Heart left ventricle (tissue), 16 donors: ENCODE measurements at regions not wholly inside any gene's neighbourhood (a gene's known extent, or its start where the extent isn't known, plus 50 kb on each side); places are given as distances from the start of the nearest gene placed in this dataset.

Experiments
- ATAC-seq, 4 donors: fragments of 200-7000 bp; cut with Tn5 transposase; one replicate each; pipeline ENCODE4 v1.9.1; 2020 to 2022; ENCODE audit warnings: moderate library complexity in 4 of 4, mild to moderate bottlenecking in 3 of 4, moderate number of reproducible peaks in 1 of 4
- DNase-seq, 5 donors: peaks; one replicate each; pipeline ENCODE4 v3.0.0-alpha.2; 2020
- H3K27ac ChIP-seq, 12 donors: fragments of 200-600 bp; sonication (generic) in 4 of 12; one replicate each; pipeline versions ENCODE4 v1.5.0 to v1.8.0; 2016 to 2022; ENCODE audit warnings: mild to moderate bottlenecking in 2 of 12
- H3K27me3 ChIP-seq, 9 donors: fragments of 200-600 bp; sonication (generic) in 2 of 9; one replicate each; pipeline versions ENCODE4 v1.5.1 to v1.8.0; 2016 to 2022; ENCODE audit warnings: mild to moderate bottlenecking in 3 of 9
- H3K36me3 ChIP-seq, 9 donors: fragments of 200-600 bp; sonication (generic) in 2 of 9; one replicate each; pipeline versions ENCODE4 v1.5.0 to v1.8.0; 2018 to 2022; ENCODE audit warnings: mild to moderate bottlenecking in 2 of 9
- H3K4me1 ChIP-seq, 12 donors: fragments of 200-600 bp; sonication (generic) in 4 of 12; one replicate each; pipeline versions ENCODE4 v1.5.0 to v1.8.0; 2016 to 2022; ENCODE audit warnings: mild to moderate bottlenecking in 3 of 12
- H3K4me3 ChIP-seq, 12 donors: fragments of 200-600 bp; sonication (generic) in 4 of 12; one replicate each; pipeline versions ENCODE4 v1.5.0 to v1.8.0; 2017 to 2022; ENCODE audit warnings: mild to moderate bottlenecking in 9 of 12, moderate library complexity in 4 of 12
- H3K9me3 ChIP-seq, 12 donors: fragments of 200-600 bp; sonication (generic) in 4 of 12; one replicate each; pipeline versions ENCODE4 v1.5.0 to v1.8.0; 2016 to 2022; ENCODE audit warnings: mild to moderate bottlenecking in 1 of 12
- CTCF ChIP-seq, 12 donors: fragments of 200-600 bp; sonication (generic) in 4 of 12; IDR thresholded peaks; one replicate each; pipeline versions ENCODE4 v1.5.0 to v1.8.0; 2018 to 2022; ENCODE audit warnings: antibody characterized with exemption in 12 of 12, mild to moderate bottlenecking in 5 of 12
- POLR2A ChIP-seq, 2 donors: fragments of 450-650 bp; IDR thresholded peaks; one replicate each; pipeline ENCODE4 v1.6.1; 2017; ENCODE audit warnings: antibody characterized with exemption in 2 of 2, mild to moderate bottlenecking in 2 of 2, moderate library complexity in 2 of 2
- WGBS, 4 donors: extraction: QIAGEN DNeasy Blood & Tissue Kit in 2 of 4; methylation state at CpG; one replicate each; pipeline versions ENCODE4 v1.1.5 to v1.1.7; 2013 to 2018; 5-methylcytosine and 5-hydroxymethylcytosine counted together
- intact Hi-C, 10 donors: fragments of 100-400 bp; cut with DNase I; formaldehyde crosslinking; loops; one replicate each; pipeline versions ENCODE4 v1.11.1 to v1.14.2; 2022
- donor health status: ischemic (EF 13 %, LVEDD 7.1; RV severe dilation, severe dysfunction).
- donor health status: healthy with polysubstance abuse.
- donor health status: DM: no; HTN: yes; CAD: no.
- donor health status: DM: no; HTN: no; CAD: no.
- donor health status: ischemic (EF 25% LVEDD 6.9; RV normal size, moderate dysfunction).
- donor health status: ischemic (EF 25% LVEDD 5.7; RV mildly dilated, moderate dysfunction).
- donor health status: healthy.
- donor health status: DM: yes; HTN: yes; CAD: no.
- donor health status: ischemic (EF 35%, LVEDD 5.7; RV mildly dilated, moderate dysfunction).
- donor health status: nonischemic (EF 11% LVEDD 7.7; RV severe dilation, severe dysfunction).
- donor health status: DM: yes; HTN: yes; CAD: no.
- donor health status: PGD.
- donor health status: ischemic (EF 29% LVEDD 5.4; RV normal size, mild dysfunction).
- donor health status: nonischemic (EF 23%, LVEDD 6.1; RV moderate dilation, normal function).

- Histone ChIP-seq H3K9me3 (no peaks in the 10 kb centered on the region), H3K27me3 (no peaks in the 10 kb centered on the region), H3K4me3 (no peak overlapping the region), H3K36me3 (no peaks in the 10 kb centered on the region), H3K4me1 (no peaks in the 10 kb centered on the region), H3K27ac (no peak overlapping the region)
- no peak for TF ChIP-seq CTCF (IDR thresholded peaks at IDR 0.05)
- TF ChIP-seq POLR2A (IDR thresholded peaks at IDR 0.05) = no peak
- ATAC-seq (no peak), DNase-seq (no peak)
- intact Hi-C loops = loop anchor here in 1 of 10 donors (10.0 kb wide), 1 partner anchor 528 kb away; no protein-coding TSS in a partner anchor
- 73 to 81% (median 79%) methylated on average over 8 of the region's 8 CpGs for WGBS, 4 donors
These were observed 458.8 kb downstream of the METTL4 start for GRCh38 chr18:2112435-2113045.

- Histone ChIP-seq H3K27me3 (peaks cover 0 to 4% (median 0%) of the 10 kb centered on the region in 9 donors), H3K27ac (no peak overlapping the region), H3K9me3 (no peaks in the 10 kb centered on the region), H3K36me3 (no peaks in the 10 kb centered on the region), H3K4me3 (no peak overlapping the region), H3K4me1 (no peaks in the 10 kb centered on the region)
- TF ChIP-seq CTCF (IDR thresholded peaks at IDR 0.05) (no peak), POLR2A (IDR thresholded peaks at IDR 0.05) (no peak)
- WGBS, 4 donors = 40 to 44% (median 41%) methylated on average over 2 of the region's 2 CpGs
- DNase-seq = no peak
- intact Hi-C loops = loop anchor here in 1 of 10 donors (10.0 kb wide), 1 partner anchor 529 kb away; no protein-coding TSS in a partner anchor
- no peak for ATAC-seq
These were observed 457.0 kb downstream of the METTL4 start for GRCh38 chr18:2114289-2114688.

GRCh38 chr18:2114765-2115164, 456.5 kb downstream of the METTL4 start:
- DNase-seq (no peak), ATAC-seq (no peak)
- 58 to 68% (median 64%) methylated on average over 4 of the region's 4 CpGs for WGBS, 4 donors
- Histone ChIP-seq H3K4me3 (no peak overlapping the region), H3K27ac (no peak overlapping the region), H3K36me3 (no peaks in the 10 kb centered on the region), H3K4me1 (no peaks in the 10 kb centered on the region), H3K9me3 (no peaks in the 10 kb centered on the region), H3K27me3 (peaks cover 0 to 4% (median 0%) of the 10 kb centered on the region in 9 donors)
- intact Hi-C loops = loop anchor here in 1 of 10 donors (10.0 kb wide), 1 partner anchor 530 kb away; no protein-coding TSS in a partner anchor
- TF ChIP-seq POLR2A (IDR thresholded peaks at IDR 0.05) = no peak
- no peak for TF ChIP-seq CTCF (IDR thresholded peaks at IDR 0.05)

GRCh38 chr18:2121224-2121623, 450.1 kb downstream of the METTL4 start:
- H3K4me3 ChIP-seq = no peak overlapping the region
- H3K27me3 ChIP-seq = peaks cover 0 to 4% (median 0%) of the 10 kb centered on the region in 9 donors
- 53 to 63% (median 55%) methylated on average over 3 of the region's 3 CpGs for WGBS, 4 donors
- no peak for DNase-seq
- H3K4me1 ChIP-seq = no peaks in the 10 kb centered on the region
- intact Hi-C loops = no loop called here
- ATAC-seq = no peak
- no peaks in the 10 kb centered on the region for H3K36me3 ChIP-seq
- H3K27ac ChIP-seq = no peak overlapping the region
- TF ChIP-seq CTCF (IDR thresholded peaks at IDR 0.05) = peak in 6 of 12 donors; percentile 13 to 36 (median 28)
- no peak for TF ChIP-seq POLR2A (IDR thresholded peaks at IDR 0.05)
- no peaks in the 10 kb centered on the region for H3K9me3 ChIP-seq
